BJ (cell line): ENCODE measurements at regions not wholly inside any gene's neighbourhood (a gene's known extent, or its start where the extent isn't known, plus 50 kb on each side); places are given as distances from the start of the nearest gene placed in this dataset.

Experiments used
- CTCF ChIA-PET: fragments of 350-600 bp; formaldehyde crosslinking; extraction: SDS; loops from one replicate; lab custom pipeline; 2021; ENCODE audit warnings: antibody characterized with exemption, inconsistent platforms; lab: Yijun Ruan, JAX
- POLR2A ChIA-PET: fragments of 300-600 bp; sonication (Branson Sonifier 250); formaldehyde crosslinking; extraction: SDS; loops from one replicate; lab custom pipeline; 2021; ENCODE audit warnings: antibody characterized with exemption; lab: Charles Lee
- DNase-seq: peaks from one replicate; pipeline ENCODE4 v3.0.0-alpha.2; 2011; ENCODE audit warnings: low read depth
- H3K27me3 ChIP-seq: 2 replicates; pipeline ENCODE4 v1.6.0; 2011; ENCODE audit warnings: low read length; ENCODE audit not compliant: control insufficient read depth, insufficient read depth
- H3K36me3 ChIP-seq: 2 replicates; pipeline ENCODE4 v1.5.1; 2011; ENCODE audit warnings: low read length; ENCODE audit not compliant: control insufficient read depth, insufficient read depth
- H3K4me3 ChIP-seq: 2 replicates; pipeline ENCODE4 v1.5.1; 2011; ENCODE audit warnings: low read depth, mild to moderate bottlenecking, control low read depth, low read length
- CTCF ChIP-seq: IDR thresholded peaks from 2 replicates; pipeline ENCODE4 v1.5.1; 2011; ENCODE audit warnings: low read depth, mild to moderate bottlenecking, control low read depth, inconsistent platforms, low read length, moderate library complexity; ENCODE audit not compliant: insufficient read depth

GRCh38 chr13:85419611-85420010, 379.6 kb downstream of the SLITRK6 start:
- Histone ChIP-seq H3K36me3 (no peaks in the 10 kb centered on the region), H3K27me3 (no peaks in the 10 kb centered on the region), H3K4me3 (no peak overlapping the region)
- ChIA-PET POLR2A (no interaction called here), CTCF (no interaction called here)
- no peak for DNase-seq
- no peak for TF ChIP-seq CTCF

DNA sequence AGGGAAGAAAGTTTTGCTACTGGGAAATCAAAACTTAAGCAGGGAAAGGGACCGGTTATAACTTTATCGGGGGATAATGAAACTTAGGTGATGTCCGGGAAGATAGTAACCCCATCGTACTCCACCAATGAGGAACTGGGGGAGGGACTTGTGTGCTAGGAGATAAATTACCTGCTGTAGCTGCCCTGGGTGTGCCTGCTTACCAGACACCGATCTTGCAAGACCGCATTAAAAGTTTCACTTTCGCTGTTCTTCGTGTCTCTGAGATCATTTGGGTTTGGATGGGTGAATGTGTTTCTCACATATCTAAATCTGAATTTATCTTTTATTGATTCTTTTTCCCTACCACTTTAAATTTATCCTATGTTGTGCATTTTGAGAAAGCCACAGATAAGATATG, 381.4 kb downstream of the SLITRK6 start:
- H3K36me3 ChIP-seq, result no peaks in the 10 kb centered on the region
- H3K4me3 ChIP-seq, result no peak overlapping the region
- ChIA-PET POLR2A (no interaction called here), CTCF (interaction anchor here (0.6 kb wide), 1 partner anchor 9 kb away, joined by 3 read pairs; no protein-coding TSS in a partner anchor)
- TF ChIP-seq CTCF, result no peak
- H3K27me3 ChIP-seq, result no peaks in the 10 kb centered on the region
- no peak for DNase-seq

DNA sequence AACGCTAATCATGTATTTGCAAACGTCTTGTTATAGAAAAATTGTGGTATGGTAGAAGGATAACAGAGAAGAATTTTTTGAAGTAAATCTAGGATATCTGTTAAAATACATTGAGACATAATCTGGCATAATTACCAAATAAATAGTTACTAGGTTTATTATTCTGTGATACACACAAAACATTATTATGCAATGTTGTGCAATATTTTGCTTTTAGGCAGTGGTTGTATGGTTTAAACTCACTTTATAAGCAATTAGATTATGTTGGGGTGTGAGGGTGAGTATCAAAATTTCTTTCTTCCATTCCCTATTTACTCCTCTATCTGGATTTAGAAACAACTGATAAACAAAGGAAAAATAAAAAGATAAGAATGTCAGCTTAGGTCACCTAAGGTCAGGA, 385.6 kb downstream of the SLITRK6 start:
- H3K4me3 ChIP-seq, result no peak overlapping the region
- no peak for DNase-seq
- no peak for TF ChIP-seq CTCF
- ChIA-PET CTCF (no interaction called here), POLR2A (no interaction called here)
- H3K27me3 ChIP-seq, result no peaks in the 10 kb centered on the region
- H3K36me3 ChIP-seq, result no peaks in the 10 kb centered on the region

- H3K4me3 ChIP-seq, result no peak overlapping the region
- POLR2A ChIA-PET, result no interaction called here
- no peaks in the 10 kb centered on the region for H3K27me3 ChIP-seq
- CTCF ChIA-PET, result no interaction called here
- H3K36me3 ChIP-seq, result no peaks in the 10 kb centered on the region
- TF ChIP-seq CTCF, result no peak
- DNase-seq, result no peak
These were observed 386.8 kb downstream of the SLITRK6 start for GRCh38 chr13:85412448-85412847.

DNA sequence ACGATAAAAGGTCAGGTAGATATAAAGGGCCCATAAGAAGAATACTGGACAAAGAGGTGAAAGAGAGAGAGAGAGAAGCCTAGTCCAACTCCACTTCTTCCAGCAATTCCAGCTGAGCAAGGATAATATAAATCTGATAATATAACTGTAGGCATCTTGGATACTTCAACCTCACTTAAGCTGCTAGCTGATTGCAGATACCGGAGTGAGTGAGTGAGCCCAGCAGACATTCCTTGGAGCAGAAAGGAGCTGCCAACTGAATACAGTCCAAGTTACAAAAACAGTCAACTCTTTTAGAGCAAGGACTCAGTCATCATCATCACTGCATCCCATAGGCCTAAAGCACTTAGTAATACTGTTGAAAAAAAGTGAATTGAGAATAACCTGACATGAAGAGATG, 387.6 kb downstream of the SLITRK6 start:
- no peak for TF ChIP-seq CTCF
- CTCF ChIA-PET, result no interaction called here
- POLR2A ChIA-PET, result no interaction called here
- no peak for DNase-seq
- no peaks in the 10 kb centered on the region for H3K27me3 ChIP-seq
- no peaks in the 10 kb centered on the region for H3K36me3 ChIP-seq
- H3K4me3 ChIP-seq, result no peak overlapping the region
